HG02981 (cell line): ENCODE measurements at regions not wholly inside any gene's neighbourhood (a gene's known extent, or its start where the extent isn't known, plus 50 kb on each side); places are given as distances from the start of the nearest gene placed in this dataset.

Experiments used
- ATAC-seq: cut with Tn5 transposase; IDR thresholded peaks from one replicate; pipeline ENCODE4 v1.9.1; 2021; ENCODE audit warnings: mild to moderate bottlenecking, moderate library complexity; ENCODE audit not compliant: unreplicated experiment

- ATAC-seq: no peak
These were observed 209.4 kb downstream of the DTWD2 start for GRCh38 chr5:118778941-118779340.

- ATAC-seq: no peak
These were observed 211.1 kb downstream of the DTWD2 start for GRCh38 chr5:118777189-118777736.

- peak; percentile 54 for ATAC-seq
These were observed 211.6 kb downstream of the DTWD2 start for GRCh38 chr5:118776755-118777154.

- no peak for ATAC-seq
These were observed 212.4 kb downstream of the DTWD2 start for GRCh38 chr5:118775790-118776499.

GRCh38 chr5:118768607-118769175 is 219.7 kb downstream of the DTWD2 start:
- ATAC-seq: no peak

- ATAC-seq: no peak
These were observed 226.1 kb downstream of the DTWD2 start for GRCh38 chr5:118762291-118762690.

- ATAC-seq: no peak
These were observed 226.5 kb downstream of the DTWD2 start for GRCh38 chr5:118761814-118762213.

- ATAC-seq: no peak
These were observed 235.4 kb downstream of the DTWD2 start for GRCh38 chr5:118752969-118753368.

- ATAC-seq: no peak
These were observed 252.0 kb downstream of the DTWD2 start for GRCh38 chr5:118736396-118736795.

- ATAC-seq: no peak
These were observed 255.0 kb downstream of the DTWD2 start for GRCh38 chr5:118733394-118733793.

- ATAC-seq: no peak
These were observed 260.2 kb downstream of the DTWD2 start for GRCh38 chr5:118728191-118728590.

- no peak for ATAC-seq
These were observed 261.5 kb downstream of the DTWD2 start for GRCh38 chr5:118726891-118727290.

GRCh38 chr5:118723021-118723338 is 265.4 kb downstream of the DTWD2 start:
- peak; percentile 85 for ATAC-seq

GRCh38 chr5:118722122-118723020 is 266.0 kb downstream of the DTWD2 start:
- ATAC-seq: peak; percentile 49

- ATAC-seq: no peak
These were observed 276.6 kb downstream of the DTWD2 start for GRCh38 chr5:118711727-118712126.

GRCh38 chr5:118705959-118706667 is 282.2 kb downstream of the DTWD2 start:
- no peak for ATAC-seq

GRCh38 chr5:118703241-118703640 is 285.1 kb downstream of the DTWD2 start:
- ATAC-seq: no peak

- ATAC-seq: no peak
These were observed 286.6 kb downstream of the DTWD2 start for GRCh38 chr5:118701791-118702190.

- no peak for ATAC-seq
These were observed 287.8 kb downstream of the DTWD2 start for GRCh38 chr5:118700510-118700909.

GRCh38 chr5:118698774-118699173 is 289.6 kb downstream of the DTWD2 start:
- no peak for ATAC-seq

GRCh38 chr5:118696076-118696475 is 292.3 kb downstream of the DTWD2 start:
- no peak for ATAC-seq
